ENCODE measurements at regions not wholly inside any gene's neighbourhood (a gene's known extent, or its start where the extent isn't known, plus 50 kb on each side); places are given as distances from the start of the nearest gene placed in this dataset.

DNA sequence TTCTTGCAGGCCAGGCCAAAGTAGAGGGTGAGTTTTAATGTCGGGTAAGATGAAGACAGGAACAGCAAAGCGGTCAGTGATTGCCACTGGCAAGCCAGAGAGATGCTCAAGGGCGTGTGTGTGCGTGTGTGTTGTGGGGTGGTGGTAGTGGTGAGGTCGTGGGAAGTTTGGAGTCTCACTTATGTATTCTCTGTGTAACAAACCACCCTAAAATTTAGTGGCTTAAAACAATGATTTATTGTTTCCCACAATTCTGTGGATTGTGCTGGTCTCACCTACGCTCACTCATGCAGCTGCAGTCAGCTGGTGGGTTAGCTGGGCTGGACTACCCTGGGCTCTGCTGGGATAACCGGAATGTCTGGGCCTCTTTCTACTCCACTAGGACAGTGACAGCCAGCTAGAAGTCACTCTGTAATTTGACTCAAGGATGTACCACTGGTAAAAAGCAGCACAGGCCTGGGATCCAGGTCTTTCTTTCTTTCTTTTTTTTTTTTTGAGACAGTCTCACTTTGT lies 50.9 kb upstream of the BHLHE40 start:
- H3K79me2 ChIP-seq (ENCODE audit: control insufficient read depth, insufficient read depth, low read length): no peaks in the 10 kb centered on the region
- no peak overlapping the region for H3K9ac ChIP-seq (ENCODE audit: insufficient read depth, low read length)
- no peak overlapping the region for H3K27ac ChIP-seq (ENCODE audit: insufficient read depth, low read length)
- H3K4me1 ChIP-seq (ENCODE audit: control insufficient read depth, extremely low read depth, insufficient read depth, low read length): no peaks in the 10 kb centered on the region
- no peak overlapping the region for H2AFZ ChIP-seq (ENCODE audit: low read length)
- no peak overlapping the region for H3K4me3 ChIP-seq (replicated peaks in 1 of 4; ENCODE audit: control extremely low read depth in 1 of 4, insufficient read depth in 1 of 4, low read depth in 3 of 4, low read length in 4 of 4)
- H4K20me1 ChIP-seq (ENCODE audit: control insufficient read depth, extremely low read depth, insufficient read depth, low read length): no peaks in the 10 kb centered on the region
- H3K36me3 ChIP-seq (ENCODE audit: control insufficient read depth, insufficient read depth, low read length): no peaks in the 10 kb centered on the region
- H3K27me3 ChIP-seq (ENCODE audit: control insufficient read depth, insufficient read depth, low read length): no peaks in the 10 kb centered on the region
- no peaks in the 10 kb centered on the region for H3K9me3 ChIP-seq (ENCODE audit: control insufficient read depth, insufficient read depth, low read depth, low read length)
- no peak for DNase-seq (ENCODE audit: low read depth in 2 of 2)
- TF ChIP-seq, protein P1, sequence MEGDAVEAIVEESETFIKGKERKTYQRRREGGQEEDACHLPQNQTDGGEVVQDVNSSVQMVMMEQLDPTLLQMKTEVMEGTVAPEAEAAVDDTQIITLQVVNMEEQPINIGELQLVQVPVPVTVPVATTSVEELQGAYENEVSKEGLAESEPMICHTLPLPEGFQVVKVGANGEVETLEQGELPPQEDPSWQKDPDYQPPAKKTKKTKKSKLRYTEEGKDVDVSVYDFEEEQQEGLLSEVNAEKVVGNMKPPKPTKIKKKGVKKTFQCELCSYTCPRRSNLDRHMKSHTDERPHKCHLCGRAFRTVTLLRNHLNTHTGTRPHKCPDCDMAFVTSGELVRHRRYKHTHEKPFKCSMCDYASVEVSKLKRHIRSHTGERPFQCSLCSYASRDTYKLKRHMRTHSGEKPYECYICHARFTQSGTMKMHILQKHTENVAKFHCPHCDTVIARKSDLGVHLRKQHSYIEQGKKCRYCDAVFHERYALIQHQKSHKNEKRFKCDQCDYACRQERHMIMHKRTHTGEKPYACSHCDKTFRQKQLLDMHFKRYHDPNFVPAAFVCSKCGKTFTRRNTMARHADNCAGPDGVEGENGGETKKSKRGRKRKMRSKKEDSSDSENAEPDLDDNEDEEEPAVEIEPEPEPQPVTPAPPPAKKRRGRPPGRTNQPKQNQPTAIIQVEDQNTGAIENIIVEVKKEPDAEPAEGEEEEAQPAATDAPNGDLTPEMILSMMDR (conservative IDR thresholded peaks at IDR 0.05 in 1 of 2, IDR thresholded peaks at IDR 0.05 in 1 of 2; ENCODE audit: low read depth in 1 of 2, low read length in 2 of 2): no peak
- no peak for TF ChIP-seq EZH2 (IDR thresholded peaks at IDR 0.05; ENCODE audit: low read length, missing control alignments)
- H3K4me2 ChIP-seq (ENCODE audit: extremely low read depth, insufficient read depth, low read length): no peak overlapping the region

Measured in fibroblast of lung (primary cell).